B cell (primary cell): ENCODE measurements at regions not wholly inside any gene's neighbourhood (a gene's known extent, or its start where the extent isn't known, plus 50 kb on each side); places are given as distances from the start of the nearest gene placed in this dataset.

Experiments used
- EZH2 ChIP-seq: IDR thresholded peaks from 2 replicates; pipeline ENCODE4 v1.6.1; 2012; ENCODE audit warnings: borderline replicate concordance, low read depth, mild to moderate bottlenecking, moderate library complexity, low read length; ENCODE audit not compliant: insufficient read depth, poor library complexity, severe bottlenecking
- TF ChIP-seq, protein P1 (sequence below): fragments of 200-600 bp; IDR thresholded peaks from one replicate; pipeline ENCODE4 v1.8.0; 2022; ENCODE audit warnings: antibody characterized with exemption, mild to moderate bottlenecking

DNA sequence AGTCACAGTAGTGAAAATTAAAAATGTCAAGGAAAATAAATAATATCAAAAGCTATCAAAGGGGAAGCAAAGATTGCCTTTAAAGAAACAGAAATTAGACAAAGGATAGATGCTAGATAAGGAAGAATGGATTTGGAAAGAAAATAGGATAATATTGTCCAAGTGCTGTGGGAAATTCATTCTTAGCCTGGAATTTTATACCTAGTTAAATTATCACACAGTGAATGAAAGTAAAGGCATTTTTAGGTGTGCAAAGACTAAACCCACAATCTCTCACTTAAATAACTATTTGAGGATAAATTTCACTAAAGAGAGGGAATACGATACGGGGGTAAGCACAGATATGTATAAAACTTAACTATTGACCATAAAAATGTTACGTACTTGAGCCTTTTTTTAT is 511.1 kb downstream of the TMEM135 start:
- TF ChIP-seq, protein P1, sequence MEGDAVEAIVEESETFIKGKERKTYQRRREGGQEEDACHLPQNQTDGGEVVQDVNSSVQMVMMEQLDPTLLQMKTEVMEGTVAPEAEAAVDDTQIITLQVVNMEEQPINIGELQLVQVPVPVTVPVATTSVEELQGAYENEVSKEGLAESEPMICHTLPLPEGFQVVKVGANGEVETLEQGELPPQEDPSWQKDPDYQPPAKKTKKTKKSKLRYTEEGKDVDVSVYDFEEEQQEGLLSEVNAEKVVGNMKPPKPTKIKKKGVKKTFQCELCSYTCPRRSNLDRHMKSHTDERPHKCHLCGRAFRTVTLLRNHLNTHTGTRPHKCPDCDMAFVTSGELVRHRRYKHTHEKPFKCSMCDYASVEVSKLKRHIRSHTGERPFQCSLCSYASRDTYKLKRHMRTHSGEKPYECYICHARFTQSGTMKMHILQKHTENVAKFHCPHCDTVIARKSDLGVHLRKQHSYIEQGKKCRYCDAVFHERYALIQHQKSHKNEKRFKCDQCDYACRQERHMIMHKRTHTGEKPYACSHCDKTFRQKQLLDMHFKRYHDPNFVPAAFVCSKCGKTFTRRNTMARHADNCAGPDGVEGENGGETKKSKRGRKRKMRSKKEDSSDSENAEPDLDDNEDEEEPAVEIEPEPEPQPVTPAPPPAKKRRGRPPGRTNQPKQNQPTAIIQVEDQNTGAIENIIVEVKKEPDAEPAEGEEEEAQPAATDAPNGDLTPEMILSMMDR = no peak
- no peak for TF ChIP-seq EZH2
